ENCODE measurements at regions not wholly inside any gene's neighbourhood (a gene's known extent, or its start where the extent isn't known, plus 50 kb on each side); places are given as distances from the start of the nearest gene placed in this dataset.

DNA sequence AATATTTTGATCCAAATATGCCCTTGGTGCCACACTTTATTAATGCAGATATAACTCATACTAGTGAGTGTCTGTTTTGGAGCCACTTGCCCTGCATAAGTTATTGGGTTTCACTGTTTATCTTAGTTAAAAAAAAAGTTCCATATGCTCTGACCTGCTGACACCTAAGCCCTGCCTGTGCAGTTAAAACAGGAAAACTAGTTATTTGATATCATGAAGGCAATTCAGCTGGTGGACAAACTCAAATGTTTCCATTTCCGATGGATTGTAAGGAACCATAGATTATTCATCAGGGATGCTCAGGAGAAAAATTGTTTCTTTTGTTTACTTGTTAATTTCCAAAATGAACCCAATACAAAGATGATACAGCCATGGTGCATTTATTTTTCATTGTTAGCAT, 68.3 kb downstream of the NR2F2 start:
- TF ChIP-seq, protein P1, sequence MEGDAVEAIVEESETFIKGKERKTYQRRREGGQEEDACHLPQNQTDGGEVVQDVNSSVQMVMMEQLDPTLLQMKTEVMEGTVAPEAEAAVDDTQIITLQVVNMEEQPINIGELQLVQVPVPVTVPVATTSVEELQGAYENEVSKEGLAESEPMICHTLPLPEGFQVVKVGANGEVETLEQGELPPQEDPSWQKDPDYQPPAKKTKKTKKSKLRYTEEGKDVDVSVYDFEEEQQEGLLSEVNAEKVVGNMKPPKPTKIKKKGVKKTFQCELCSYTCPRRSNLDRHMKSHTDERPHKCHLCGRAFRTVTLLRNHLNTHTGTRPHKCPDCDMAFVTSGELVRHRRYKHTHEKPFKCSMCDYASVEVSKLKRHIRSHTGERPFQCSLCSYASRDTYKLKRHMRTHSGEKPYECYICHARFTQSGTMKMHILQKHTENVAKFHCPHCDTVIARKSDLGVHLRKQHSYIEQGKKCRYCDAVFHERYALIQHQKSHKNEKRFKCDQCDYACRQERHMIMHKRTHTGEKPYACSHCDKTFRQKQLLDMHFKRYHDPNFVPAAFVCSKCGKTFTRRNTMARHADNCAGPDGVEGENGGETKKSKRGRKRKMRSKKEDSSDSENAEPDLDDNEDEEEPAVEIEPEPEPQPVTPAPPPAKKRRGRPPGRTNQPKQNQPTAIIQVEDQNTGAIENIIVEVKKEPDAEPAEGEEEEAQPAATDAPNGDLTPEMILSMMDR (conservative IDR thresholded peaks at IDR 0.05 in 1 of 2, IDR thresholded peaks at IDR 0.05 in 1 of 2; ENCODE audit: low read depth in 1 of 2, low read length in 2 of 2), result no peak
- no peak for TF ChIP-seq EZH2 (IDR thresholded peaks at IDR 0.05; ENCODE audit: low read length, missing control alignments)

Data from fibroblast of lung (primary cell).